Esophagus squamous epithelium (tissue), 5 donors: ENCODE measurements at regions not wholly inside any gene's neighbourhood (a gene's known extent, or its start where the extent isn't known, plus 50 kb on each side); places are given as distances from the start of the nearest gene placed in this dataset.

Source experiments
- DNase-seq: peaks from one replicate; lab custom pipeline; 2025; lab: John Stamatoyannopoulos, UW
- H3K27ac ChIP-seq, 4 donors: fragments of 200-600 bp; sonication (generic); one replicate each; pipeline ENCODE4 v1.5.1; 2016 to 2019; ENCODE audit warnings: mild to moderate bottlenecking in 1 of 4
- H3K27me3 ChIP-seq, 4 donors: fragments of 200-600 bp; sonication (generic); 1 replicate in 3 of 4; 2 replicates in 1 of 4; pipeline versions ENCODE4 v1.5.1 to v1.6.0; 2017 to 2021; ENCODE audit warnings: antibody characterized with exemption in 1 of 4
- H3K36me3 ChIP-seq, 3 donors: fragments of 200-600 bp; sonication (generic); one replicate each; pipeline ENCODE4 v1.5.1; 2016 to 2019
- H3K4me1 ChIP-seq, 3 donors: fragments of 200-600 bp; sonication (generic); one replicate each; pipeline ENCODE4 v1.5.1; 2017 to 2019
- H3K4me3 ChIP-seq, 4 donors: fragments of 200-600 bp; sonication (generic); 1 replicate in 3 of 4; 2 replicates in 1 of 4; pipeline ENCODE4 v1.5.1; 2016 to 2019; ENCODE audit warnings: mild to moderate bottlenecking in 2 of 4, moderate library complexity in 1 of 4
- H3K9me3 ChIP-seq, 3 donors: fragments of 200-600 bp; sonication (generic); one replicate each; pipeline ENCODE4 v1.5.1; 2016 to 2019
- CTCF ChIP-seq, 6 experiments: fragments of 450-650 bp in 4 of 6; fragments of 200-600 bp in 2 of 6; sonication (generic) in 2 of 6; IDR thresholded peaks; one replicate each; pipeline ENCODE4 v1.5.1; 2016 to 2019; ENCODE audit warnings: antibody characterized with exemption in 6 of 6, mild to moderate bottlenecking in 4 of 6, moderate library complexity in 4 of 6
- POLR2A ChIP-seq, 4 donors: fragments of 450-650 bp; IDR thresholded peaks; one replicate each; pipeline ENCODE4 v1.6.1; 2017; ENCODE audit warnings: antibody characterized with exemption in 4 of 4, mild to moderate bottlenecking in 4 of 4, moderate library complexity in 3 of 4
- WGBS, 2 donors: methylation state at CpG; one replicate each; pipeline ENCODE4 v1.1.5; 2018; 5-methylcytosine and 5-hydroxymethylcytosine counted together
- intact Hi-C: fragments of 100-400 bp; cut with DNase I; formaldehyde crosslinking; loops from one replicate; pipeline ENCODE4 v1.15.0; 2022
- donor health status: DM: yes; HTN: yes; CAD: no.

- TF ChIP-seq POLR2A (IDR thresholded peaks at IDR 0.05) (no peak), CTCF (IDR thresholded peaks at IDR 0.05) (no peak)
- Histone ChIP-seq H3K9me3 (no peaks in the 10 kb centered on the region), H3K4me1 (no peaks in the 10 kb centered on the region), H3K4me3 (no peak overlapping the region), H3K36me3 (no peaks in the 10 kb centered on the region), H3K27me3 (no peaks in the 10 kb centered on the region), H3K27ac (no peak overlapping the region)
- DNase-seq: no peak
- intact Hi-C loops: no loop called here
Observed at GRCh38 chr5:56432321-56432720, 199.2 kb upstream of the ANKRD55 start.

- intact Hi-C loops: no loop called here
- 93 to 100% methylated on average over 1 of the region's 1 CpG for WGBS, 2 donors
Observed at GRCh38 chr5:56430422-56430821, 197.3 kb upstream of the ANKRD55 start.

GRCh38 chr5:56429110-56429561 is 196.0 kb upstream of the ANKRD55 start:
- TF ChIP-seq CTCF (IDR thresholded peaks at IDR 0.05) (no peak), POLR2A (IDR thresholded peaks at IDR 0.05) (no peak)
- DNase-seq: no peak
- intact Hi-C loops: no loop called here
- Histone ChIP-seq H3K4me1 (no peaks in the 10 kb centered on the region), H3K27me3 (no peaks in the 10 kb centered on the region), H3K36me3 (no peaks in the 10 kb centered on the region), H3K9me3 (peaks cover 0 to 3% (median 0%) of the 10 kb centered on the region in 3 donors), H3K27ac (no peak overlapping the region), H3K4me3 (peak overlapping the region in 1 of 4 donors; percentile 5)
- WGBS, 2 donors: 57 to 74% methylated on average over 6 of the region's 6 CpGs

More at GRCh38 chr5:56430422-56430821, 197.3 kb upstream of the ANKRD55 start:
- Histone ChIP-seq H3K9me3 (no peaks in the 10 kb centered on the region), H3K4me1 (no peaks in the 10 kb centered on the region), H3K27me3 (no peaks in the 10 kb centered on the region), H3K36me3 (no peaks in the 10 kb centered on the region), H3K4me3 (no peak overlapping the region), H3K27ac (no peak overlapping the region)
- TF ChIP-seq CTCF (IDR thresholded peaks at IDR 0.05) (no peak), POLR2A (IDR thresholded peaks at IDR 0.05) (no peak)
- DNase-seq: no peak

- intact Hi-C loops: no loop called here
- no peak for TF ChIP-seq CTCF (IDR thresholded peaks at IDR 0.05)
- no peak for TF ChIP-seq POLR2A (IDR thresholded peaks at IDR 0.05)
- DNase-seq: no peak
Observed at GRCh38 chr5:56426693-56427092, 193.6 kb upstream of the ANKRD55 start.

GRCh38 chr5:56422076-56422762 is 189.1 kb upstream of the ANKRD55 start:
- H3K27me3 ChIP-seq: no peaks in the 10 kb centered on the region
- 50 to 63% methylated on average over 5 of the region's 5 CpGs for WGBS, 2 donors
- TF ChIP-seq POLR2A (IDR thresholded peaks at IDR 0.05) (no peak), CTCF (IDR thresholded peaks at IDR 0.05) (no peak)
- peaks cover 0 to 37% (median 13%) of the 10 kb centered on the region in 3 donors for H3K9me3 ChIP-seq
- H3K36me3 ChIP-seq: no peaks in the 10 kb centered on the region
- peaks cover 0 to 18% (median 0%) of the 10 kb centered on the region in 3 donors for H3K4me1 ChIP-seq
- H3K27ac ChIP-seq: no peak overlapping the region
- H3K4me3 ChIP-seq: no peak overlapping the region
- intact Hi-C loops: no loop called here
- DNase-seq: no peak

More at GRCh38 chr5:56426693-56427092, 193.6 kb upstream of the ANKRD55 start:
- Histone ChIP-seq H3K4me3 (no peak overlapping the region), H3K9me3 (peaks cover 0 to 11% (median 0%) of the 10 kb centered on the region in 3 donors), H3K4me1 (peaks cover 0 to 12% (median 0%) of the 10 kb centered on the region in 3 donors), H3K27ac (no peak overlapping the region), H3K36me3 (no peaks in the 10 kb centered on the region), H3K27me3 (no peaks in the 10 kb centered on the region)
- 87 to 95% methylated on average over 4 of the region's 4 CpGs for WGBS, 2 donors
